Mammary epithelial cell (primary cell): ENCODE measurements at regions not wholly inside any gene's neighbourhood (a gene's known extent, or its start where the extent isn't known, plus 50 kb on each side); places are given as distances from the start of the nearest gene placed in this dataset.

Source experiments
- CTCF ChIP-seq, 2 donors: IDR thresholded peaks in 1 of 2; conservative IDR thresholded peaks in 1 of 2; 2 replicates each; pipeline ENCODE4 v1.5.1; 2011 to 2012; ENCODE audit warnings: inconsistent platforms in 2 of 2, low read length in 2 of 2, mild to moderate bottlenecking in 2 of 2, control low read depth in 1 of 2, low read depth in 1 of 2; ENCODE audit not compliant: insufficient read depth in 1 of 2; ENCODE audit errors: extremely low read depth in 1 of 2
- EZH2 ChIP-seq: IDR thresholded peaks from 2 replicates; pipeline ENCODE4 v1.6.1; 2012; ENCODE audit warnings: low read length, inconsistent platforms, borderline replicate concordance

GRCh38 chr5:125289606-125290005, 543.2 kb upstream of the ZNF608 start:
- TF ChIP-seq CTCF (conservative IDR thresholded peaks at IDR 0.05 in 1 of 2, IDR thresholded peaks at IDR 0.05 in 1 of 2; ENCODE audit: extremely low read depth in 1 of 2, insufficient read depth in 1 of 2, low read depth in 1 of 2, low read length in 2 of 2) (no peak), EZH2 (no peak)
